ENCODE measurements at regions not wholly inside any gene's neighbourhood (a gene's known extent, or its start where the extent isn't known, plus 50 kb on each side); places are given as distances from the start of the nearest gene placed in this dataset.
A peak's percentile ranks its signal among the peaks of the same experiment; 100 is the strongest.

DNA sequence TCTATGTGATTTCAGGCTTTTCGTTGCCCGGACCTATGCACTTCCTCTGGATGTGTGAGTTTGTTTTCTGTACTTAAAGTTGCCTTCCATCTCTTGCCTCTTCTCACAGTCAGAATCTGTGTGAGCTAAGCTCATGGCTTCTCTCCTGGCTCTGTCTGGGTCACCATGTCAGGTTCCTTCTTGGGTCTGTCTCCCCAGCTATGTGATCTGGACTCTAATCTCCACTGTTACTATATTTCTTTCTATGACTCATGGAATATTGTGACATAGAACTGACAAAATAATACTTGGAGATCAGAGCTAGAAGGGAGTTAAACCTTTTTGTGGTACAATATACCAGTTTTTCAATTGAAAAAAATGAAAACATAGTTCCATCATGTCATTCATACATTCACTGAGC lies 172.7 kb upstream of the FGGY start:
- DNase-seq (ENCODE audit: low read depth): no peak

DNA sequence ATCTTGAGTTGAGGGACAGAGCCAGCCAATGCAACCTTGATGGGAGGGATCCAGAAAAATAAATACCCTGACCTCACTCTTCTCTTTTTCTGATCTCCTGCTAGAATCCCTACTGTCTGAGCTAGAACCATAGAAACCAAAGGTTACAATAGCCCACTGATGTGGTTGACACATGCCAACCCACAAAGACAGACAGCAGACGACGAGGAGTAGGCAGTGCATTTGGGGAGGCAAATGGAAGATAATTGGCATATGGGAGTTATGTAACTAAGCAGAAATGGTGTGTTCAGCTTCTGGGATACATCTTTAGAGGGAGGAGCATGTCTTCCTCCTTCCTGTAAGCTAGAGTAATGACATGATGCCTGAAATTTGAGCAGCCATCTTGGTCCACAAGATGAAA lies 171.7 kb upstream of the FGGY start:
- DNase-seq (ENCODE audit: low read depth): no peak

DNA sequence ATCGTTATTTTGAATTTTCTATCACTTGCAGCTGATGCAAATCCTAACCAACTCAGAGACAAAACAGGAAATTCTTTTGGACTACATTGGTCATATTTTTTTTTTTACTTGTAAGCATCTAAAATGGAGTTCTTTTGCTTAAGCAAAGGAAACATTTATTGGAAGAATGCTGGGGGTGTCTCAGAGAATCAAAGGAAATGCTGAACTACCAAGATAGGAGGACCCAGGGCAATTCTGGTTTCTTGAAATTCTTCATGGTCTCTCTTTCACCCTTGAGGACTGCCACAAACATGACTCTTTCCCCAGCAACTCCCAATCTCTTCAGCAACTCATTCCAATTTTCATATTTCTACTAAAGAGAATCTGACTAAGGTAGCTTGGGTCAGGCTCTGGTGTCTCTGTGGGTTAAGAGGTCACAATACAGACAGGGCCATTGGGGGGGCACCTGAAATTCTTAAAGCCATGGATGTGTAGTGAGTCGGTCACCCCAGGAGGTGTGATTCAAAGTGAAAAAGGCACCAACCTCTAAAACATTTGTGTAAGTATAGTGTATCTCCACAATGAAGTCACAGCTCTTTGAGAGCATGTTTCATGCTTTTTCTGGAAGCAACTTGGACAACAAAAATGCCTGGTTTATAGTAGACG lies 171.1 kb upstream of the FGGY start:
- no peak for DNase-seq (ENCODE audit: low read depth)

DNA sequence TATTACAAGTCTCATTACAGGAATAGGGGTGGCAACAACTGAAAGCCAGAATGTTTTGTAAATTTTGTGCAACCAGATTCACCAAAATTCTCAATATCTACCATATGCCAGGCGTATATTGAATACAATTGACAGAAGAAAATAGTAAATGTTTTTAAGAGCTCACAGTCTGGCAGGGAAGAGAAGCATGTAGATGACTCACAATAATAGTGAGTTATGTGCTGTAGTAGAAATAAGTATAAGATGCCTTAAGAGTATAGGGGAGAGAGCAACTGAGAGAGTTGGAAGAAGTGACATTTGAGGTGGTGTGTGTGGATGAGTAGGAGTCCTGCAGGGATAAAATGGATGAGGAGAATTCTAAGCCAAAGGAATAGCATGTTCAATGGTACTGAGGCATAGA lies 170.5 kb upstream of the FGGY start:
- DNase-seq (ENCODE audit: low read depth): no peak

DNA sequence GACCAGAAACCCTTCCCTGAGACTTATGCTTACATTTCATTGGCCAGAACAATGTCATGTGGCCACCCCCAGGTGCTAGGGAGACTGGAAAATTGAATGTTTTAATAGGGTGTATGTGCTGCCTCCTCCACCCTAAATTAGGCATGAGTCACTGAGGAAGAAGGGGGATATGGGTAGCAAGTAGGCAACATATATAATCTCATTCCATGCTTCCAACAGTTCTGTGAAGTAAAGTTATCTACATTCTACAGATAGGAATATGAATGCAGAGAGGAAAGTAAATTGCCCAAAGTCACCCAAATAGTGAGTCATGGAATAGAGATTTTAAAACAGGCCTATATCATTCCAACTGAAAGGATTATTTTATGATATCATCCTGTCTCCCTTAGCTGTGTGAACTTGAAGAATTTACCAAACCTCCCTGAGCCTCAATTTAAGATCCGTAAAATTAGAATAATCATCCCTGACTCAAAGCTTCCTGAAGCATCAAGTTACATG lies 168.6 kb upstream of the FGGY start:
- no peak for DNase-seq (ENCODE audit: low read depth)

DNA sequence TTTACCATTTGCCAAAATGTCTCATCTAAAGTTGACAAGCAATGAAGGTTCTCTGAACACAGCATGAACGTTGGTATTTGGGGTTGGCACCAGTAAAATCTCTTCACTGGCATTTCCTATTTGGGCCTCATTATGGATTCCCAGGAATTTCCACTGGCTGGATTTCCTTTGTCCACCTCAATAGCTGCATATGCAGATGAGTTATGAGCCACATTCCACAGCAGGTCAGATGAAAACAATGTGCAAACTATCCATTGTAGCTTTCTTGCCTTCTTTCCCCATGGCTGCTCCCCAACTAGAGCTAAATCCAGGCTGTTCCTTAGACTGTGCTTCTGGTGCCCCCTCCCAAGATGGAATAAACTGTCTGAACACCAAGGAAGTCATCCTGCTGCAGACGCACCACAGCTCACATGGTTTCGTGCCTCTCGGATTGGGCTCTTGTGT lies 168.1 kb upstream of the FGGY start:
- DNase-seq (ENCODE audit: low read depth): no peak

DNA sequence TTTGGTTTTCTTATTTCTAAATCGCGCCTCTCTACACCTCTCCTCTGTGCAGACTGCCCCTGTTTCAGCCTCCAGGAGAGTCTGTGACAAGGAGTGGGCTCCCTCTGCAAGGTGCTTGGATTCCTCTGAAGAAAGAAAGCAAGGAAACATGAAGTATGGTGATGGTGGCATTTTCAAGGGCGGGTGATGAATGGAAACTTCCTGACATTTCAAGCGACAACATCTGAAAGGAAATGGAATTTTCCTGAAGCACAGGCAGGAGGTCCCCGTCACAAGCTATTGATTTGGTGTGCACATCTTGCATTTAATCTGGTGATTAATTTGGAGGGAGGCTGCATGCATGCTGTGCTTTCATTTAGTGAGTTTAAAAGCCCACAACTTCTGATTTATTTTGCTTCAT lies 164.6 kb upstream of the FGGY start:
- no peak for DNase-seq (ENCODE audit: low read depth)

DNA sequence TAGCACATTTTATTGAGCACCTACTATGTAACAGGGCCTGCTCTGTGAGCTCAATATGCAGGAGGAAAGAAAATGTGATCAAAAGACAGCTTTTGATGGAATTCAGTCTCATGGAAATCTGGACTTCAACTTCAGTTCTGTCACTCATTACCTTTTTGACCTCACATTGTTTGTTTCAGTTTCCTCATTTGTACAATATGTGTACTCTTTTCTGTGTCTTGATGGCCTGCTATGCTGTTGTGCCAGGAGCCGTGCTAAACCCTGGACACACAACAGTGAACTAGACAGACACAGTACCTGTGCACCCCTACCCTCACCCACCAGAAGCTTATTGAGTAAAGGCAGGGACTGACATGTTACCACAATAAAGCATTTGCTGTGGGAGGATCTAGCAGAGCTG lies 162.9 kb upstream of the FGGY start:
- DNase-seq (ENCODE audit: low read depth): no peak

DNA sequence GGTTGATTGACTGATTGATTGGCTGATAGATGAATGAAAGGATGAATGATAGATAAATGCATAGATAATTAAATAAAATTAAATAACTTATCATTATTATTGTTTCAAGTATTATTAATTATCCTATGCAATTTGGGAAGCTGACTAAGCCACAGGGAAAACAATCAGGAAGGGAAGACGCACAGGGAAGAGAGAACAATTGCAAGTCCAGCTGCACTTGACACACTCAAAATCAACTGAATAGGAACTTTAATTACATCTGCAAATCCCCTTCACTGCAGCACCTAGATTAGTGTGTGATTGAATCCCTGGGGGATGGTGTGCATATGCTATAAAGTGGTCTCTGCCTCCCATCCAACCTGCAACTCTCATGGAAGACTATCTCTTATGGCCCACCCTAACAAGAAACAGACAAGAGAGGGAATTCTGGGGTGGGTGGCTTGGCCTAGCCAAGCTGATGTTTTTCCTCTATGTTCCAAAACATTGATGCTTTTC lies 161.1 kb upstream of the FGGY start:
- no peak for DNase-seq (ENCODE audit: low read depth)

DNA sequence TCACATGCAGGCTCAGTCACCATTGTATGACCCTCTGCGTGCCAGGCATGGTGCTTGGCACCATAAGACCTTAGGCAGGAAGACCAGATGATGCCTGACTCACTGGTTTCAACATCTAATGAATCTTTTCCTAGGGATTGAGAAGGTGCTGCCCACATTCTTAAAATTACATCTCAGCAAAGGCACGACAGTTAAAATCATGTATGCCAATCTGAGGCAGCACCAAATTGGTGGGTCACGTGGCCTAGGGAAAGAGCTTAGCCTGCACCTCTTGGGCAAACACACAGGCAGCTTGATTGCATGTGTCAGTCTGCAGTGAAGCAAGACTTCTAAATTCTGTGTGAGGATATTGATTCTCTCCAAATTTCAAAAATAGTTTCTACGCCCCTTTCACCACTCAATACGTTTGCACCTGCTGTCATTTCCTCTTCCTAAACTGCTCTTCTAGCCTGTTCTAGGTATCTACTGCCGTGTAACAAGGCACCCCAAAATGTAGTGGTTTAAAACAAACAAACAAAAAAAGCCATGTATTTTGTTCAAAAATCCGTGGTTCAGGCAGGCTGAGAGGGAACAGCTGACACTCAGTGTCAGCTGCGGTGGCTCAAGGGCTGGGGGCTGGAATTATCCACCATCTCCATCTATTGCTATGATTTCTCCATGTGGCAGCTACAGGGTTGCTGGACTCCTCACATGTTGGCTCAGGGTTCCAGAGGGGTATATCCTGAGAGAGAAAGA lies 160.2 kb upstream of the FGGY start:
- no peak for DNase-seq (ENCODE audit: low read depth)

DNA sequence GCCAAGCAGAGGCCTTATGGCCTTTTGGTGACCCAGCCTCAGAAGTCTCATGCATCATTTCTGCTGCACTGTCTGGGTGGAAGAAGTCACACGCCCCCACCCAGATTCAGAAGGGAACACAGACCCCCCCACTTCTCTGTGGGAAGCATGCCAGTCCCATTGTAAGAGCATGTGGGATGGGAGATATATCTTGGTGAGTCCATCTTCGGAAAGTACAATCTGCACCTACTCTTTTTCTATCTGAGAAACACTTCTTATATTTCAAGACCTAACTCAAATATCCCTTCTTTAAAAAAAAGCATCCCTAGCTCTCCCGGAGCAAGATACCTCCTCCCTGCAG lies 159.6 kb upstream of the FGGY start:
- DNase-seq (ENCODE audit: low read depth): no peak

DNA sequence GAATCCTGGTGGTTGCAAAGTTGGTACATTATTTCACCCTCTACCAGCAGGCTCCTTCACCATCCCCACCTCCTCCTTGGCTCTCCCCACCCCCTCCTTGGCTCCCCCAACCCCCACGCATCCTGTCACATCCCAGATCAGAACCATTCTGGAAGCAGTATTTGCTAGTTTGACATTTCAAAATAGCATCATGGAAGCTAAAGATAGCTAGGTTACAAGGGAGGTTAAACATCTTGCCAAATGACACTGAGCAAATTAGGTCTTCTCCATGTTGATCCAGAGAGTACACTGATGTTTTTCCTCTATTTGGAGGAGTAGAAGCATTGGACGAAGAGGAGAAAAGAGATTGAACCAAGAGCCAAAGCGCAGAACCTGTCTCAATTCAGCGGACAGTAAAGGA lies 158.9 kb upstream of the FGGY start:
- DNase-seq (ENCODE audit: low read depth): no peak

DNA sequence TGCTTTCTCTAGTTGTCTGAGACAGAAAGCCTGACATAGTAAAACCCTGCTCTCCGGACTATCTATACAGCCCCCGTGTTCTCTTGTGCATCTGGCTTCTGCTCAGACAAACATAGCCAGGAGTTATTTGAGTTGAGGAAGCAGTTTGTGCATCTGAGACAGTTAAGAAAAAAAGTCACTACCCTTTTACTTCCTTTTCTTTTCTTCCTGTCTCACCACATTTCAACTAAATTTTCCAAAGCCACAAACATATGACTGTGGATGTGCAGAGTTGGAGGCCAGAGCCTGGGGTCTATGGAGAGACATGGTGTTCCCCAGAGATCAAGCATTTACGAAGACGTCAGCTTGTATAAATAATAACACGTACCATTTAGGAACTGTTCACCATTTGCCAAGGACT lies 158.5 kb upstream of the FGGY start:
- DNase-seq (ENCODE audit: low read depth): no peak

DNA sequence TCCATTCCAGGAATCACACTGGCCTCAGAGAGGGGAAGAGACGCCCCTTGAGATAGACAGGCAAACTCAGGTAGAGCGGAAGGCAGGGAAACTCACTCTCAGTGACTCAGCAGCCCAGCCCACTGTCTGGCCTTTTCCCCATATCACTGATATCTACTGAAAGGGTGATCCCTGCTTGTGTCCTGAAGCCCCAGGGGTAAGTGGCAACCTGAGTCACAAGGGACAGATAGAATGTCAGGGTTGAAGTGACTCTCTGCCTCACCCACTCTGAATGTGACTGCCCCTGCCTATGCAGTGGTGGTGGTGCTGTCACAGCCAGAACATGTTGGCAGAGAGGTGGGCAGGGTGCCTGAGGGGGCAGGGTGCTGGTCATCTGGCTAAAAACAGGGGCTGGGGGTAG lies 157.5 kb upstream of the FGGY start:
- DNase-seq (ENCODE audit: low read depth): no peak

DNA sequence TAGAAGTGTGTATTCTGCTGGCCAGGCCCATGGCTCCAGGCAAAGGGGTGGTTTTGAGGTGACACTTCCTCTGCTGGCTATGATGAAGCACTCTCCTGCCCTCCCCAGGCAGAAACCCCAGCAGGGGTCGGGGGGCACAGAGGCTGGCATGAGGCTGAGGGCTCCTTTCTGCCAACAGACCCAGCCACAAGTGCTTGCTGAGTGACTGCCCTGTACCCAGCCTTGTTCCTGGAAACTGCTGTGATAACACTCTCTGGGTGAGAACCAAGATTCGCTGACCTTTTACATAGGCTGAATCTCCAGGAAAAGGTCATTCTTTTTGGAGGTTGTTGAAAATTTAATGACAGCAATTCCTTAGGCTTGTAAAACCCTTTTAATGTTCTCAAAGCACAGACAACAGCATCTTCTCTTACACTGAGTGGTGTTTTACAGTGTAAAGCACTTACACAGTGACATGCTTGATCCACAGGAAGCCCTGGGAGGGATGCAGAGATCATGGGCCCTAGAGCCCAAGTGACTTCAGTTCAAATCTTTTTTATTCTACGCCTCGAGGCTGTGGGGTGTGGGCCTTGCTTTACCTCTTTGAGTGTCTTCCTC lies 155.5 kb upstream of the FGGY start:
- no peak for DNase-seq (ENCODE audit: low read depth)

DNA sequence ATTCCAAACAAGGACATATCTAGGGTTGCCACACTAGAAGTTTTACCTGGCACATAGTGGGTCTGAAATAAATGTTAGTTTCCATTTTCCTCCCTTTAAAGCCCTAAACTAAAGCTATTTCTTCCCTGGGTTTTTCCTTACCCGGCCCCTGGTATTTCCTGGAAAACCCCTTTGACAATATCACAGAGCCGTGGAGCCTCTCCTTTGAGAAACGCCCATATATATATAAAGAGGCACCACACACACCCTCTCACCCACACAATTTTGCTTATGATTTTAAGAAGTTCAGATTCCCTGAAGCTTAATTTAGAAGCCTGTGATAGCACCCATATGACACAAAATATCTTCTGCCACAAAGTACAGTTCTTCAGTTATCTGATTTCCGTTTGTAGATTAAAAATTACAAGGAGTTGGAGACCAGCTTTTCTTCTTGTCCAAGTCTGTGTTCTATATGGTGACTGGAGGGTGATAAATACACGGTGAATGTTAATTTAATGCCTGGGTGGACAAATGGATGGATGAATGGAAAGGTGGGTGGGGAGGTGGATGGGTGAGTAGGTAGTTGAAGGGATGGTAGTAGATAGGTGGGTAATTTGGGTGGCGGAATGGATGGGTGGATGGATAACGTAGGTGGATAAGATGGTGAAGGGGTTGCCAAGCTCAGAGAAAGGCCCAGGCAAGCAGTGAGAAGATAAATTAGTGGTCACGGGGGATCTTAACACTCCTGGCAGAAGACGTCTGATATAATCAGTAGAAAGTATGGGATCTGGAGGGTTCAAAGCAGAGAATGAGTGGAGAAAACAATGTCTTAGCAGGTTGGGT lies 154.4 kb upstream of the FGGY start:
- no peak for DNase-seq (ENCODE audit: low read depth)

DNA sequence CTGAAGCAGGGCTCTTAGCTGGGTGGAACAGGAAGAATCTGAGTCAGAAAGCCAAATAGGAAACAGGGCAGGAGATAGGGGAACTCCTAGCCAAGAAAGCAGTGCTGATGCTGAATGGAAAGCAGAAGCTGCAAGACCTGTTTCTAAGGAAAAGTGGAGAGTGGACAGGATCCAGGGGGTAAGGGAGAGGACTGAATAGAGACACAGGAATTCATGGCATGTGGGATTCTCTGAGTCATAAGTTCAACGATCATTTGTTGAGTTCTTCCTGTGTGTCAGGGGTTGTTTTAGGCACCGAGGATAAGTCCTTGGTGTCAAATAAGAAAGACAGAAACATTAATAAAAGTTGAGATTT lies 153.8 kb upstream of the FGGY start:
- no peak for DNase-seq (ENCODE audit: low read depth)

DNA sequence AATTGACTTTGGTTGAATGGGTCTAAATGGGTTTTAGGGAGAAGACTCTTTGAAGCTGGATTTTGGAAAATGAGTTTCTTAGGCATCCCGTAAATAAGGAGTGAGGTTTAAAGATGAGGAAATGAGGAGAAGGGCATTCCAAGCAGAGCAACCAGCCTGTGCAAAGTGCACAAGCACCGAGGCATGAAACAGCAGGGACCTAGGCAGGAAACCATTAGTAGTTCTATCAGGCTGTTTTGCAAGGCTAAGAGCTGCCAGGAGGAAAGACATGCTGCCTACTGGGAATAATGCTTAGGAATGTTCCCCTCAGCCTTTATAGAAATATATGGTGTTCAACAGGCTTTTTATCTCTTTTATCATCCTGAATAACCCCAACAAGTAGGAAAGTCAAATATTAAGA lies 153.1 kb upstream of the FGGY start:
- DNase-seq (ENCODE audit: low read depth): no peak

DNA sequence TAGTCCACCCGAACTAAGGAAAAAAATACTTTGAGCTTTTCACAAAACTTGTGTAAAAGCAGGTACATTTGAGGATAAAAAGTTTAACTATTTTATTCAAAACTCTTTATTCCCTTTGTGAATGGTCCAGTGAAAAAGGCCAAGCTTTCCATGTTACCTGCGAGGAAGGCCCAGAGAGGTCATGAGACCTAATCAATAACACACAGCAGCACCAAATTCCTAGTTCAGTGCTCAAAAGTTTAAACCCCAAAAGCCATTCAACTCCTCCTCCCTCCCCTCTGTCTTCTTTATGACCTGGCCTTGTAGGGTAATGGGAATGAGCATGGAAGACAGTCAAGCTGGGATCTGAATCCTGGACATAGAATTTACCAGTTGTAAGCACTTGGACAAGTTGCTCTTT lies 151.9 kb upstream of the FGGY start:
- no peak for DNase-seq (ENCODE audit: low read depth)

DNA sequence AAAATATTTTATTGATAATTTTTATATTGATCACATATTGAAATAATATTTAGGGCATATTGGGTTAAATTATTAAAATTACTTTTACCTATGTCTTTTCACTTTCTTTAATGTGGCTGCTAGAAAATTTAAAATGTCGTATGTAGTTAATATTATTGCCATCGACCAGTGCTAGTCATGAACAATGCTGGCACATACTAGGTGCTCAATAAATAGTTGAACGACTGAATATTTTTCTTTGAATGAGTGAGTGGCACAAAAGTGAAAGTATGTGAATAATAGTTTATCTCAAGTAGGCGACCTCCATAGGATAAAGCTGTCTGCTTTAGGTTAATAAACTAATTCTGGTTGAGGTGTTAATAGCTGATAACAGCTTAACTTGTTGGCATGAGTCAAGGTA lies 150.8 kb upstream of the FGGY start:
- DNase-seq (ENCODE audit: low read depth): no peak

DNA sequence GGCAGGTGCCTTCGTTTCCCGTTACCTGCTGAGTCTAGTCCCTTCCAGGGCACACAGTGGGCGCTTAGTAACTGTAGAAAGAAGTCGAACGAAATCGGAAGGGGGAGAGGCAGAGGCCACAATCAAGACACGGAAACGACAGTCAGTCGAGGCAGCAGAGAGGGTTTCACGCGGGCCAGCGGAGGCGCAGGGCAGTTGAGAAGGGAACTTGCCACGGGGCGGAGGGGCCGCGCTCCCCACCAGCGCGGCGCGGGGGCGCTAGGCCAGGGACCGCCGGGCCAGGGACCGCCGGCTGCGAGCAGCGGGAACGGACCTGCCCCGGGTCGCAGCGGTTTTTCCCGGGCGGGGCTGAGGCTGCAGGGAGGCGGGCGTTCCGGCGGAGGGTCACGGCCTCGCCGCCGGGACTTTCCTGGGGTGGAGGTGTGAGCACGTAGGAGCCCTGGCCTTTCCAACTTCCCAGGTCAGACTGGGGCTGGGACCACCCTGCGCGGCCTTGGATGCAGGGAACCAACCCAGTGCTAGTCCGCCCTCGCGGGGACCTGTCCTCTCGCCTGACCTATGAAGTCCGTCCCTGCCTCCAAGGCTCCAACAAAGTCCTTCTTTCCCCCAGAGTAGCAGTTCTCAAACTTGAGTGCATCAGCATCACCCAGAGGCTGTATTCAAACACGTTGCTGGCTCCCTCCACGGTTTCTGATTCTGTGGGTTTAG lies 150.1 kb upstream of the FGGY start:
- DNase-seq (ENCODE audit: low read depth): peak; percentile 46

DNA sequence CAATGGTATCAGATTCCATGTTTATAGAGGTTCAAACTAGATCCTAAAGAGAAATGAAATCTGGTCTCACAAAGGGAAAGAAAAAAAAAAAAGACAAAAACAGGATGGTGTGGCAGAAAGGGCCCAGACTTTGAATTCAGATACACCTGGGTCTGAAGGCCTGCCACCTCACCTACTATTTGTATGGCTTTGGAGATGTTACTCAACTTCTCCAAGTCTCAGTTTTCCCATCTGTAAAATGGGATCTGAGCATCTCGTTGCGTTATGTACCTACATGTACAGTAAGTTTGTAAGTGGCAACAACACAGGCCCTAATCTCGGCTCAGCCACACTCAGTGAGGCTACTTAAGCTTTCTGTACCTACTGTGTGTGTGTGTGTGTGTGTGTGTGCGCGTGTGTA lies 147.5 kb upstream of the FGGY start:
- no peak for DNase-seq (ENCODE audit: low read depth)

Data from stimulated activated CD8-positive, alpha-beta memory T cell treated with anti-CD3 and anti-CD28 coated beads, Interleukin-12 subunit alpha, Interleukin-12 subunit beta, amount 100 ng/mL, for 4 hours (primary cell).